Lung (tissue), 11 donors: ENCODE measurements at regions not wholly inside any gene's neighbourhood (a gene's known extent, or its start where the extent isn't known, plus 50 kb on each side); places are given as distances from the start of the nearest gene placed in this dataset.

Experiments used
- ATAC-seq: fragments of 200-7000 bp; cut with Tn5 transposase; one replicate; pipeline ENCODE4 v1.9.1; 2020; ENCODE audit warnings: moderate number of reproducible peaks; ENCODE audit not compliant: insufficient read depth, low FRiP score
- DNase-seq, 3 donors: peaks; one replicate each; pipeline ENCODE4 v3.0.0-alpha.2; 2013 to 2017
- H3K27ac ChIP-seq, 2 donors: one replicate each; pipeline ENCODE4 v1.5.1; 2013; ENCODE audit warnings: mild to moderate bottlenecking in 2 of 2, moderate library complexity in 2 of 2, control low read depth in 1 of 2, inconsistent platforms in 1 of 2, low read depth in 1 of 2, low read length in 1 of 2
- H3K27me3 ChIP-seq, 3 donors: one replicate each; pipeline ENCODE4 v1.5.1; 2013; ENCODE audit warnings: low read length in 2 of 3; ENCODE audit not compliant: control insufficient read depth in 3 of 3, insufficient read depth in 3 of 3
- H3K36me3 ChIP-seq, 4 donors: one replicate each; pipeline ENCODE4 v1.5.1; 2013; ENCODE audit warnings: low read length in 4 of 4, mild to moderate bottlenecking in 1 of 4, moderate library complexity in 1 of 4; ENCODE audit not compliant: control insufficient read depth in 4 of 4, insufficient read depth in 4 of 4
- H3K4me1 ChIP-seq, 5 donors: one replicate each; pipeline ENCODE4 v1.5.1; 2013; ENCODE audit warnings: low read length in 5 of 5, mild to moderate bottlenecking in 2 of 5, moderate library complexity in 1 of 5; ENCODE audit not compliant: control insufficient read depth in 5 of 5, insufficient read depth in 5 of 5
- H3K4me3 ChIP-seq: one replicate; pipeline ENCODE4 v1.5.1; 2013; ENCODE audit warnings: mild to moderate bottlenecking, control low read depth, moderate library complexity
- H3K9ac ChIP-seq, 2 donors: one replicate each; pipeline ENCODE4 v1.5.1; 2013; ENCODE audit warnings: low read length in 2 of 2, control low read depth in 1 of 2; ENCODE audit not compliant: insufficient read depth in 1 of 2
- H3K9me3 ChIP-seq, 4 donors: one replicate each; pipeline ENCODE4 v1.5.1; 2013; ENCODE audit warnings: low read length in 3 of 4, mild to moderate bottlenecking in 1 of 4, moderate library complexity in 1 of 4; ENCODE audit not compliant: control insufficient read depth in 4 of 4, insufficient read depth in 3 of 4
- CTCF ChIP-seq: IDR thresholded peaks from 2 replicates; pipeline ENCODE4 v1.5.1; 2012; ENCODE audit warnings: mild to moderate bottlenecking; ENCODE audit errors: control extremely low read depth, extremely low read depth
- WGBS, 2 donors: extraction: QIAGEN DNeasy Blood & Tissue Kit; methylation state at CpG; one replicate each; pipeline ENCODE4 v1.1.7; 2013; 5-methylcytosine and 5-hydroxymethylcytosine counted together
- donor health status: control.
- donor health status: control.
- donor health status: Bipolar disorder and iron deficiency.
- donor health status: healthy.
- donor health status: DM: yes; HTN: yes; CAD: no.

- no peak for TF ChIP-seq CTCF
- WGBS, 2 donors: 70% methylated on average over 1 of the region's 1 CpG; no CpG with 5 or more reads in 1 of the 2 donors
- ATAC-seq (no peak), DNase-seq (no peak)
- Histone ChIP-seq H3K36me3 (no peaks in the 10 kb centered on the region), H3K9ac (no peak overlapping the region), H3K27ac (no peak overlapping the region), H3K27me3 (no peaks in the 10 kb centered on the region), H3K9me3 (no peaks in the 10 kb centered on the region), H3K4me1 (no peaks in the 10 kb centered on the region), H3K4me3 (no peak overlapping the region)
These were observed 1068.2 kb upstream of the AMELY start for GRCh38 chrY:7979770-7980169.

- no peak for DNase-seq
- Histone ChIP-seq H3K4me1 (no peaks in the 10 kb centered on the region), H3K9me3 (no peaks in the 10 kb centered on the region), H3K27me3 (no peaks in the 10 kb centered on the region), H3K9ac (no peak overlapping the region), H3K4me3 (no peak overlapping the region), H3K27ac (no peak overlapping the region), H3K36me3 (no peaks in the 10 kb centered on the region)
- WGBS, 2 donors: 73% methylated on average over 1 of the region's 1 CpG; no CpG with 5 or more reads in 1 of the 2 donors
- no peak for ATAC-seq
- TF ChIP-seq CTCF: no peak
These were observed 1065.7 kb upstream of the AMELY start for GRCh38 chrY:7977301-7977700.

GRCh38 chrY:7968293-7968692, 1056.7 kb upstream of the AMELY start:
- no peak overlapping the region for H3K27ac ChIP-seq
- H3K4me1 ChIP-seq: no peaks in the 10 kb centered on the region
- H3K27me3 ChIP-seq: no peaks in the 10 kb centered on the region
- DNase-seq: no peak
- no peaks in the 10 kb centered on the region for H3K9me3 ChIP-seq
- H3K36me3 ChIP-seq: no peaks in the 10 kb centered on the region
- no peak for ATAC-seq
- no peak overlapping the region for H3K4me3 ChIP-seq
- WGBS, 2 donors: 39% methylated on average over 2 of the region's 2 CpGs; no CpG with 5 or more reads in 1 of the 2 donors
- no peak for TF ChIP-seq CTCF
- no peak overlapping the region for H3K9ac ChIP-seq

- 88% methylated on average over 2 of the region's 2 CpGs; no CpG with 5 or more reads in 1 of the 2 donors for WGBS, 2 donors
- Histone ChIP-seq H3K36me3 (no peaks in the 10 kb centered on the region), H3K9ac (no peak overlapping the region), H3K4me3 (no peak overlapping the region), H3K27me3 (no peaks in the 10 kb centered on the region), H3K4me1 (no peaks in the 10 kb centered on the region), H3K9me3 (no peaks in the 10 kb centered on the region), H3K27ac (no peak overlapping the region)
- DNase-seq (no peak), ATAC-seq (no peak)
- TF ChIP-seq CTCF: no peak
These were observed 1055.4 kb upstream of the AMELY start for GRCh38 chrY:7966916-7967315.
